ENCODE measurements at regions not wholly inside any gene's neighbourhood (a gene's known extent, or its start where the extent isn't known, plus 50 kb on each side); places are given as distances from the start of the nearest gene placed in this dataset.

GRCh38 chr11:10387206-10388083 is 67.6 kb upstream of the AMPD3 start:
- no peak for DNase-seq (ENCODE audit: low spot score)

GRCh38 chr11:10388101-10388500 is 67.0 kb upstream of the AMPD3 start:
- no peak for DNase-seq (ENCODE audit: low spot score)

GRCh38 chr11:10388574-10388973 is 66.5 kb upstream of the AMPD3 start:
- no peak for DNase-seq (ENCODE audit: low spot score)

GRCh38 chr11:10390375-10390774 is 64.7 kb upstream of the AMPD3 start:
- no peak for DNase-seq (ENCODE audit: low spot score)

GRCh38 chr11:10392095-10393079 is 62.7 kb upstream of the AMPD3 start:
- no peak for DNase-seq (ENCODE audit: low spot score)

GRCh38 chr11:10394229-10395101 is 60.6 kb upstream of the AMPD3 start:
- no peak for DNase-seq (ENCODE audit: low spot score)

GRCh38 chr11:10395166-10395897 is 59.7 kb upstream of the AMPD3 start:
- DNase-seq (ENCODE audit: low spot score) = no peak

GRCh38 chr11:10396771-10397170 is 58.3 kb upstream of the AMPD3 start:
- no peak for DNase-seq (ENCODE audit: low spot score)

- DNase-seq (ENCODE audit: low spot score) = no peak
These were observed 57.7 kb upstream of the AMPD3 start for GRCh38 chr11:10397226-10397987.

- no peak for DNase-seq (ENCODE audit: low spot score)
These were observed 56.5 kb upstream of the AMPD3 start for GRCh38 chr11:10398525-10398924.

GRCh38 chr11:10400856-10401255 is 54.2 kb upstream of the AMPD3 start:
- DNase-seq (ENCODE audit: low spot score) = no peak

- DNase-seq (ENCODE audit: low spot score) = no peak
These were observed 53.8 kb upstream of the AMPD3 start for GRCh38 chr11:10401256-10401655.

GRCh38 chr11:10401696-10402392 is 53.2 kb upstream of the AMPD3 start:
- no peak for DNase-seq (ENCODE audit: low spot score)

Measured in pons (tissue), 1 donor.